ENCODE measurements at regions not wholly inside any gene's neighbourhood (a gene's known extent, or its start where the extent isn't known, plus 50 kb on each side); places are given as distances from the start of the nearest gene placed in this dataset.

DNA sequence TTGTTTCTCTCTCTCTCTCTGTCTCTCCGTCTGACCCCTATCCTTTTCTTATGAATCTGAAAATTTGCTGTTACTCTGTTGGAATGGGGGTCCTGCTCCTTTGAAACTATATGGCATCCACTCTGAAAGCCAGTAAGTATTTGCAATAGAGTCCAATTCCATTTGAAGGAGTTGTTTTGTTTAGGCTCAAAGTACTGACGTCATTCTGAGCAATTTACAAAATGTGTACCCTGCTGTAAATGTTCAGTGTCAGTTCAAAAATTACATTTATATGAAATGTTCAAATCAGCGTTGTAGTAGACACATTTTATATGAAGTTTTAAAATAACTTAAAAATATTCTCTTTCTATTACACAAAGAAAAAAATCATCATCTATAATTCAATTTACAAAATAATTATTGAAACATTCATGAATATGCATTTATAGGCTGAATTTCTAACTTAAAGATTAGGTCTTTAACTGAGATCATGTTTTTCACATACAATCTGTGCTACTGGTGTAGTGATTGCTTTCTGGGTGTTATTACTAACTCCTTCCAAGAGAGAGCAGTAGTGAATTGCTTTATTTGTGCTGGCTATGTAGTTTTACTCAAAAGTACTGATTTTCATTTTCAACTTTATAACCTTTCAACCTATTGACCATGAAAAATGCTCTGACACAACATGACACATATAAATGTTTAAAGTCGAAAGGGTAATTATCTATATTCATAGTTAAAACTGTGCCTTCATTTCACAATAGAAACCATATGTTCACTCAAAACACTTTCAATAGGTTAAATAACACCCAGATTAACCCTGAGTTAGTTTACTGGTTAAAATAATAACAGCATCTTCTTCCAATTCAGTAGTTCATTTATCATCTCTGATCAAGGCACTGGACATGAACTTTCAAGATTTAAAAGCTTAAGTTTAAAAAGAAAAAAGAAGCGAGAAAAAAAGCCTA, 253.1 kb upstream of the ADGRL4 start:
- no peak for TF ChIP-seq JUND (IDR thresholded peaks at IDR 0.05)
- TF ChIP-seq, protein P1, sequence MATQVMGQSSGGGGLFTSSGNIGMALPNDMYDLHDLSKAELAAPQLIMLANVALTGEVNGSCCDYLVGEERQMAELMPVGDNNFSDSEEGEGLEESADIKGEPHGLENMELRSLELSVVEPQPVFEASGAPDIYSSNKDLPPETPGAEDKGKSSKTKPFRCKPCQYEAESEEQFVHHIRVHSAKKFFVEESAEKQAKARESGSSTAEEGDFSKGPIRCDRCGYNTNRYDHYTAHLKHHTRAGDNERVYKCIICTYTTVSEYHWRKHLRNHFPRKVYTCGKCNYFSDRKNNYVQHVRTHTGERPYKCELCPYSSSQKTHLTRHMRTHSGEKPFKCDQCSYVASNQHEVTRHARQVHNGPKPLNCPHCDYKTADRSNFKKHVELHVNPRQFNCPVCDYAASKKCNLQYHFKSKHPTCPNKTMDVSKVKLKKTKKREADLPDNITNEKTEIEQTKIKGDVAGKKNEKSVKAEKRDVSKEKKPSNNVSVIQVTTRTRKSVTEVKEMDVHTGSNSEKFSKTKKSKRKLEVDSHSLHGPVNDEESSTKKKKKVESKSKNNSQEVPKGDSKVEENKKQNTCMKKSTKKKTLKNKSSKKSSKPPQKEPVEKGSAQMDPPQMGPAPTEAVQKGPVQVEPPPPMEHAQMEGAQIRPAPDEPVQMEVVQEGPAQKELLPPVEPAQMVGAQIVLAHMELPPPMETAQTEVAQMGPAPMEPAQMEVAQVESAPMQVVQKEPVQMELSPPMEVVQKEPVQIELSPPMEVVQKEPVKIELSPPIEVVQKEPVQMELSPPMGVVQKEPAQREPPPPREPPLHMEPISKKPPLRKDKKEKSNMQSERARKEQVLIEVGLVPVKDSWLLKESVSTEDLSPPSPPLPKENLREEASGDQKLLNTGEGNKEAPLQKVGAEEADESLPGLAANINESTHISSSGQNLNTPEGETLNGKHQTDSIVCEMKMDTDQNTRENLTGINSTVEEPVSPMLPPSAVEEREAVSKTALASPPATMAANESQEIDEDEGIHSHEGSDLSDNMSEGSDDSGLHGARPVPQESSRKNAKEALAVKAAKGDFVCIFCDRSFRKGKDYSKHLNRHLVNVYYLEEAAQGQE (IDR thresholded peaks at IDR 0.05), result no peak

All from liver (tissue), 2 donors.